ENCODE measurements at regions not wholly inside any gene's neighbourhood (a gene's known extent, or its start where the extent isn't known, plus 50 kb on each side); places are given as distances from the start of the nearest gene placed in this dataset.

- ChIA-PET POLR2A (no interaction called here), CTCF (interaction anchor here (0.7 to 6.0 kb wide), 4 partner anchors 9 to 1023 kb away, joined by 3 to 41 read pairs (median 13); no protein-coding TSS in a partner anchor)
- ATAC-seq: no peak
- Histone ChIP-seq H3K4me2 (no peak overlapping the region), H3K4me3 (no peak overlapping the region), H3K4me1 (no peaks in the 10 kb centered on the region), H3K9me3 (peaks cover 8% of the 10 kb centered on the region), H3K27ac (no peak overlapping the region)
- DNase-seq (ENCODE audit: low read depth in 1 of 2, low spot score in 1 of 2): no peak
- TF ChIP-seq SMC3 (IDR thresholded peaks at IDR 0.05) (no peak), MAFK (IDR thresholded peaks at IDR 0.05; ENCODE audit: partially characterized antibody) (peak; percentile 26)
- FAIRE-seq: no peak
- 63% methylated on average over 8 of the region's 8 CpGs for WGBS (ENCODE audit: missing lambda C conversion rate)
Observed at GRCh38 chr11:12321217-12321937, 56.0 kb upstream of the PARVA start.

GRCh38 chr11:12324585-12324984, 52.8 kb upstream of the PARVA start:
- ChIA-PET CTCF (interaction anchor here (0.6 to 10.8 kb wide), 2 partner anchors 33 to 1148 kb away, joined by 3 to 111 read pairs; no protein-coding TSS in a partner anchor), POLR2A (no interaction called here)
- WGBS (ENCODE audit: missing lambda C conversion rate): 80% methylated on average over 3 of the region's 3 CpGs
- no peak for DNase-seq (ENCODE audit: low read depth in 1 of 2, low spot score in 1 of 2)
- Histone ChIP-seq H3K27ac (no peak overlapping the region), H3K4me1 (no peaks in the 10 kb centered on the region), H3K9me3 (no peaks in the 10 kb centered on the region), H3K4me2 (no peak overlapping the region), H3K4me3 (no peak overlapping the region)
- TF ChIP-seq MAX (IDR thresholded peaks at IDR 0.05) (no peak), FOSL2 (IDR thresholded peaks at IDR 0.05) (no peak), FOSL2 (CRISPR knock-in tag; IDR thresholded peaks at IDR 0.05) (no peak), ZFP36 (IDR thresholded peaks at IDR 0.05; ENCODE audit: borderline replicate concordance, partially characterized antibody) (no peak), RAD21 (conservative IDR thresholded peaks at IDR 0.05 in 1 of 2, IDR thresholded peaks at IDR 0.05 in 1 of 2) (no peak), USF2 (IDR thresholded peaks at IDR 0.05) (no peak), CHD2 (IDR thresholded peaks at IDR 0.05; ENCODE audit: low read length, partially characterized antibody) (no peak), SREBF2 (IDR thresholded peaks at IDR 0.05) (no peak), FOXS1 (CRISPR knock-in tag; IDR thresholded peaks at IDR 0.05) (no peak), JUN (IDR thresholded peaks at IDR 0.05) (no peak), NFE2L2 (conservative IDR thresholded peaks at IDR 0.05; ENCODE audit: low read length) (no peak), PBX3 (IDR thresholded peaks at IDR 0.05) (no peak), POLR2AphosphoS2 (conservative IDR thresholded peaks at IDR 0.05; ENCODE audit: low read length) (no peak), EHMT2 (IDR thresholded peaks at IDR 0.05; ENCODE audit: low read depth) (no peak), RFX5 (IDR thresholded peaks at IDR 0.05) (no peak), KDM5A (IDR thresholded peaks at IDR 0.05) (no peak), ZSCAN20 (CRISPR knock-in tag; IDR thresholded peaks at IDR 0.05) (no peak), BHLHE40 (IDR thresholded peaks at IDR 0.05; ENCODE audit: low read depth, low read length) (no peak), HOXB5 (CRISPR knock-in tag; IDR thresholded peaks at IDR 0.05) (no peak)
- TF ChIP-seq, protein P1, sequence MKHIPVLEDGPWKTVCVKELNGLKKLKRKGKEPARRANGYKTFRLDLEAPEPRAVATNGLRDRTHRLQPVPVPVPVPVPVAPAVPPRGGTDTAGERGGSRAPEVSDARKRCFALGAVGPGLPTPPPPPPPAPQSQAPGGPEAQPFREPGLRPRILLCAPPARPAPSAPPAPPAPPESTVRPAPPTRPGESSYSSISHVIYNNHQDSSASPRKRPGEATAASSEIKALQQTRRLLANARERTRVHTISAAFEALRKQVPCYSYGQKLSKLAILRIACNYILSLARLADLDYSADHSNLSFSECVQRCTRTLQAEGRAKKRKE (CRISPR knock-in tag; IDR thresholded peaks at IDR 0.05; ENCODE audit: low read depth): no peak
- TF ChIP-seq, protein P2, sequence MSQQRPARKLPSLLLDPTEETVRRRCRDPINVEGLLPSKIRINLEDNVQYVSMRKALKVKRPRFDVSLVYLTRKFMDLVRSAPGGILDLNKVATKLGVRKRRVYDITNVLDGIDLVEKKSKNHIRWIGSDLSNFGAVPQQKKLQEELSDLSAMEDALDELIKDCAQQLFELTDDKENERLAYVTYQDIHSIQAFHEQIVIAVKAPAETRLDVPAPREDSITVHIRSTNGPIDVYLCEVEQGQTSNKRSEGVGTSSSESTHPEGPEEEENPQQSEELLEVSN (IDR thresholded peaks at IDR 0.05; ENCODE audit: borderline replicate concordance, low read depth): no peak
- no peak for FAIRE-seq
- no peak for ATAC-seq
